ENCODE measurements at regions not wholly inside any gene's neighbourhood (a gene's known extent, or its start where the extent isn't known, plus 50 kb on each side); places are given as distances from the start of the nearest gene placed in this dataset.

DNA sequence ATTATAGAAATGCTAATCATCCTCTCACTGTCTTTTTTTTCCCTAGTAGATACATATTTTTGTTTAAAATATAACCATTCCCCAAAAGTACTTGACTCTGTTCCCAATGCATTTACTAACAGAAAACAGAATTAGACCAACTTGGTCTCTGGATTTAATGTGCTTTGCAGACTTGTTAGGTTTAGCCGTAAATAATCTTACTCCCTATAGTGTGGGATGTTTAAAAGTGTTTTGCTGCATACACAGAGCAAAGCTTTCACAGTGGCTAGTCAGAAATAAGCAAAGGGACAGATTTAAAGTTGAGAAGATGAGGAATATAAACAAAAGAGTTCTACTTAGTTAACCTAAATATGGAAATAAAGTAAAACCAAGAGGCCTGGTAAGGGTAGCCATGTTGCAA lies 527.5 kb downstream of the HDGFL1 start:
- TF ChIP-seq, protein P1, sequence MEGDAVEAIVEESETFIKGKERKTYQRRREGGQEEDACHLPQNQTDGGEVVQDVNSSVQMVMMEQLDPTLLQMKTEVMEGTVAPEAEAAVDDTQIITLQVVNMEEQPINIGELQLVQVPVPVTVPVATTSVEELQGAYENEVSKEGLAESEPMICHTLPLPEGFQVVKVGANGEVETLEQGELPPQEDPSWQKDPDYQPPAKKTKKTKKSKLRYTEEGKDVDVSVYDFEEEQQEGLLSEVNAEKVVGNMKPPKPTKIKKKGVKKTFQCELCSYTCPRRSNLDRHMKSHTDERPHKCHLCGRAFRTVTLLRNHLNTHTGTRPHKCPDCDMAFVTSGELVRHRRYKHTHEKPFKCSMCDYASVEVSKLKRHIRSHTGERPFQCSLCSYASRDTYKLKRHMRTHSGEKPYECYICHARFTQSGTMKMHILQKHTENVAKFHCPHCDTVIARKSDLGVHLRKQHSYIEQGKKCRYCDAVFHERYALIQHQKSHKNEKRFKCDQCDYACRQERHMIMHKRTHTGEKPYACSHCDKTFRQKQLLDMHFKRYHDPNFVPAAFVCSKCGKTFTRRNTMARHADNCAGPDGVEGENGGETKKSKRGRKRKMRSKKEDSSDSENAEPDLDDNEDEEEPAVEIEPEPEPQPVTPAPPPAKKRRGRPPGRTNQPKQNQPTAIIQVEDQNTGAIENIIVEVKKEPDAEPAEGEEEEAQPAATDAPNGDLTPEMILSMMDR (IDR thresholded peaks at IDR 0.05; ENCODE audit: poor library complexity, severe bottlenecking): no peak
- TF ChIP-seq RAD21 (conservative IDR thresholded peaks at IDR 0.05): no peak

All from neural cell (in vitro differentiated cells).